Right cardiac atrium (tissue), 5 donors: ENCODE measurements at regions not wholly inside any gene's neighbourhood (a gene's known extent, or its start where the extent isn't known, plus 50 kb on each side); places are given as distances from the start of the nearest gene placed in this dataset.
A peak's percentile ranks its signal among the peaks of the same experiment; 100 is the strongest.
"Not testable (repeated sequence)": the region's sequence is repeated elsewhere in the genome, so short reads cannot be mapped to it uniquely, and the experiment has no call there.

Source experiments
- ATAC-seq, 2 donors: fragments of 200-7000 bp; cut with Tn5 transposase; one replicate each; pipeline versions ENCODE4 v1.8.0 to v1.9.1; 2020; ENCODE audit warnings: moderate library complexity in 2 of 2, mild to moderate bottlenecking in 1 of 2
- DNase-seq, 3 donors: peaks; one replicate each; pipeline ENCODE4 v3.0.0-alpha.2; 2020
- H3K27ac ChIP-seq: one replicate; pipeline ENCODE4 v1.5.1; 2013; ENCODE audit warnings: mild to moderate bottlenecking, low read length, control low read depth, moderate library complexity
- H3K27me3 ChIP-seq: one replicate; pipeline ENCODE4 v1.6.1; 2013; ENCODE audit not compliant: control insufficient read depth, insufficient read depth
- H3K4me1 ChIP-seq: one replicate; pipeline ENCODE4 v1.6.1; 2013; ENCODE audit warnings: low read length; ENCODE audit not compliant: control insufficient read depth, insufficient read depth
- H3K4me3 ChIP-seq: one replicate; pipeline ENCODE4 v1.5.1; 2013; ENCODE audit warnings: low read length, control low read depth
- H3K9me3 ChIP-seq: one replicate; pipeline ENCODE4 v1.6.1; 2013; ENCODE audit warnings: low read length; ENCODE audit not compliant: control insufficient read depth
- WGBS: extraction: QIAGEN DNeasy Blood & Tissue Kit; methylation state at CpG from one replicate; pipeline ENCODE4 v1.1.7; 2013; 5-methylcytosine and 5-hydroxymethylcytosine counted together
- intact Hi-C, 4 donors: fragments of 100-400 bp; cut with DNase I; formaldehyde crosslinking; loops; one replicate each; pipeline versions ENCODE4 v1.11.0 to v1.14.0; 2022 to 2023
- donor health status: healthy with polysubstance abuse.
- donor health status: DM: no; HTN: yes; CAD: no.
- donor health status: DM: no; HTN: no; CAD: no.
- donor health status: DM: no; HTN: yes; CAD: no; lungs with severe emphysema.
- donor health status: DM: yes; HTN: yes; CAD: no.

DNA sequence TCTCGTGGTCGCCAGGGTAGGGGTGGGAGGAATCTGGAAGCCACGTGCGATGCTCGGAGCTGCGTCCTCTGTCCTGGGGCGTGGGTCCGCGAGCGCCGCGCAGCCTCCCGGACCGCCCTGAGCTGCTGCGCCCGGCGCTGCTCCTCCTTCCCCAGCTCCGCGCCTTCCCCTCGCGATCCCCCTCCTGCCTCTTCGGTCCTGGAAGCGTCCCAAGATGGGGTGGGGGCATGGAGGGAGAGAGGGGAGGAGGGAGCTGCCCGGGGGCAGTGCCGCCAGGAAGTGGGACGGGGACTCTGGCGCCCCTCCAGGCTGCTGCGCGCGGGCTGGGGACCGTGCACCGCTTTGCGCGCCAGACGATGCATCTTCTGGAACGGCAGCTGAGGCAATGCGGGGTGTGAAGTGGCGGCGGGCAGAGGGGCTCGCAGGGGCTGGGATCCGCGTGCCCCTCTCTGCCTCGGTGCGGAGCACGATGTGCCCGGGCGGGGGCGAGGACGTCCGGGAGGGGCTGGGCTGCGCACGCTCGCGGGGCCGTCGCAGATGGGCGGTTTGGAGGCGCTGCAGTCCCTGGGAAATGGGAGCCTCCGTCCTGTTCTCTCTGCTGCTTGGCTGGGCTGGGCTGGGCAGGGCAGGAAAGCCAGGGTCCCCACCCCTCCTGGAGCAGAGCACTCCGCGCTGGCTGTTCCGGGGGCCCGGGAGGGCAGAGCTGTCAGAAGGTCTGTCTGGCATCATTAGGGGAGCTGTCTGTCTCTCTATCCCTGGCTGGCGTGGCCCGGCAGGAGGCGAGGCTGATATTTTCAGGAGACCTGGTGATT lies 388.0 kb downstream of the SEC14L1 start:
- Histone ChIP-seq H3K4me1 (no peaks in the 10 kb centered on the region), H3K27me3 (no peaks in the 10 kb centered on the region), H3K9me3 (no peaks in the 10 kb centered on the region), H3K27ac (no peak overlapping the region), H3K4me3 (peak overlapping the region; percentile 16)
- ATAC-seq (peak; percentile 37 to 45), DNase-seq (peak in 2 of 3 donors; percentile 58 to 71)
- intact Hi-C loops, result no loop called here
- WGBS, result 2% methylated on average over 65 of the region's 66 CpGs

DNA sequence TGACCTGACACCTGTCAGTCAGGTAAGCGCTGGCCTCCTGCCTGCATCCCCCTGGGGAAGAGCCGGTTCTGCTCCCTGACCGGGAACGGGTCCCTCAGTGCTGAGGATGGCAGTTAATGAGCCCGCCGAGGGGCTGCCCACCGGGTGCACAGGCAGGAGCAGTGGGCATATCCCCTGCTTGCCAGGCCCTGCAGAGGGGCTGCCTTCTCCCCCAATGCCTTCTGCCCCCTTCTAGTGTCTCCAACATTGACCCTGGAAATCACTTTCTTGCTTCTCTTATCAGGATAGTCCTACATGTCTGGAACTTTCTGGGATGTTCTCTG lies 388.5 kb downstream of the SEC14L1 start:
- no peak overlapping the region for H3K4me3 ChIP-seq

DNA sequence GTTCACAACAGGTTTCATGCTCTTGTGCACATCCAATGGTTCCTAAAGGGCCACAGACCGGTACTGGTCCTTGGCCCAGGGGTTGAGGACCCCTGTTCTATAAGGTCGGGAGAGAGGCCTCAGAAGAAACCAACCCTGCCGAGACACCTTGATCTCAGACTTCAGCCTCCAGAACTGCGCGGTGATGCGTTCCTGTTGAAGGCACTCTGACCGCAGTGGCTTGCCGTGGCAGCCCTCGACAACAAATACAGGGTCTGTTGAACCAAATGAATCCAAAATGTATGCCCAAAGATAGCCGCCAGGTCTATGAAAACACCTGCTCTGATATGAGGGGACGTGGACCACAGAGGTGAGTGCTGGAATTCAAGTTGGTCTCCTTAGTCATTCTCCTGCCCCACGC lies 389.8 kb downstream of the SEC14L1 start:
- Histone ChIP-seq H3K27me3 (no peaks in the 10 kb centered on the region), H3K4me3 (no peak overlapping the region), H3K9me3 (no peaks in the 10 kb centered on the region), H3K27ac (no peak overlapping the region), H3K4me1 (no peaks in the 10 kb centered on the region)
- 93% methylated on average over 12 of the region's 12 CpGs for WGBS
- DNase-seq, result no peak
- ATAC-seq, result no peak
- intact Hi-C loops, result no loop called here

More for the DNA sequence above, 388.5 kb downstream of the SEC14L1 start:
- intact Hi-C loops, result no loop called here
- ATAC-seq, result no peak
- H3K9me3 ChIP-seq, result no peaks in the 10 kb centered on the region
- no peaks in the 10 kb centered on the region for H3K4me1 ChIP-seq
- H3K27ac ChIP-seq, result no peak overlapping the region
- WGBS, result 33% methylated on average over 7 of the region's 7 CpGs
- DNase-seq, result no peak
- H3K27me3 ChIP-seq, result no peaks in the 10 kb centered on the region

DNA sequence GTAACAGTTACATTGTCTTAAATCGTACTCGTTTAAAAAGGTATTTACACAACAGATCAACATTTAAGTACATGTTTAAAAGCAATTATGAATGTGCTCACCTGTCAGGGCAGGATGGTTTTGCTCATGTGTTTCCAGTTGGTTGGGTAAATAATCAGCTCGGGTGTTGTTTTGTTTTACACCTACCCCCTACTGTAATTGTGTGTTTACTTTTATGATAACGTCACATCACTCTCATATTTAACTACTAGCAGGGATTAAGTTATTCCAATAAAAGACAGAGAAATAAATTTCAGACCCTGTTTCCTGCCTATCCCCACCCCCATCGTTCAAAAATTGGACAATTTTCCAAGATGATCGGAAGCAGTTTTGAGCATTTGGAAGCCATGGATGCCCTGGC lies 390.2 kb downstream of the SEC14L1 start:
- H3K4me3 ChIP-seq, result no peak overlapping the region
- intact Hi-C loops, result no loop called here
- H3K27me3 ChIP-seq, result no peaks in the 10 kb centered on the region
- no peaks in the 10 kb centered on the region for H3K9me3 ChIP-seq
- DNase-seq, result peak in 1 of 3 donors; percentile 1
- H3K4me1 ChIP-seq, result no peaks in the 10 kb centered on the region
- no peak for ATAC-seq
- H3K27ac ChIP-seq, result no peak overlapping the region
- 76% methylated on average over 6 of the region's 6 CpGs for WGBS

DNA sequence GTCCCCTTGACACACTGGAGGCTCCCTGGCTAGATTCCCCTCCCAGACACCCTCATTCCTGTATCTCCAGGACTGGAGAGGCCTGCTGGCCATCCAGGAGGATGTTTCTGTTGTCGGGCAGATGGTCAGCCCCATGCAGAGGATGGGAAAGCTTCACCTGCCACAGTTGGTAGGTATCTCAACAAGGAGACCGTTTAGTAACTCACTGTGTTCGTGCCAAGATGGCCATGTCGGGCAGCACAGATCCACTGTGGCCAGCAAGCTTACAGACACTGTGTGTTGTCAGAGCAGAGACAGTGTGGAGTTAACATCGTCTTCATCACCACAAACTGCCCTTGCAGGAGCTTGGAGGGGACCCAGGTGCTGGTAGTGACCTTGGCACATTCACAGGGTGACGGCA lies 390.9 kb downstream of the SEC14L1 start:
- Histone ChIP-seq H3K27me3 (no peaks in the 10 kb centered on the region), H3K9me3 (no peaks in the 10 kb centered on the region), H3K4me3 (no peak overlapping the region), H3K27ac (no peak overlapping the region), H3K4me1 (no peaks in the 10 kb centered on the region)
- peak in 1 of 3 donors; percentile 9 for DNase-seq
- ATAC-seq, result no peak
- intact Hi-C loops, result no loop called here
- 79% methylated on average over 6 of the region's 6 CpGs for WGBS

DNA sequence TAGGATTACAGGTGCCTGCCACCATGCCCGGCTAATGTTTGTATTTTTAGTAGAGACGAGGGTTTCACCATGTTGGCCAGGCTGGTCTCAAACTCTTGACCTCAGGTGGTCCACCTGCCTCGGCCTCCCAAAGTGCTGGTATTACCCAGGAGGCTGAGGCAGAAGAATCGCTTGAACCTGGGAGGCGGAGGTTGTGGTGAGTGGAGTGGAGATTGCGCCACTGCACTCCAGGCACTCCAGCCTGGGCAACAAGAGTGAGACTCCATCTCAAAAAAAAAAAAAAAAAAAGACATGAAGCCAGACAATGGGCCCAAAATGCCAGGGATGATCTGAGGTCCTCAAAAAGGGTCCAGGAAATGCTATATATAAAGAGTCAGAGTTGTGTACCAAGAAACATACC lies 392.9 kb downstream of the SEC14L1 start:
- H3K27me3 ChIP-seq, H3K9me3 ChIP-seq, H3K4me1 ChIP-seq, H3K27ac ChIP-seq, H3K4me3 ChIP-seq, intact Hi-C loops, ATAC-seq: not testable (repeated sequence)
- peak in 1 of 3 donors; percentile 16 for DNase-seq
- WGBS, result 96% methylated on average over 6 of the region's 6 CpGs

DNA sequence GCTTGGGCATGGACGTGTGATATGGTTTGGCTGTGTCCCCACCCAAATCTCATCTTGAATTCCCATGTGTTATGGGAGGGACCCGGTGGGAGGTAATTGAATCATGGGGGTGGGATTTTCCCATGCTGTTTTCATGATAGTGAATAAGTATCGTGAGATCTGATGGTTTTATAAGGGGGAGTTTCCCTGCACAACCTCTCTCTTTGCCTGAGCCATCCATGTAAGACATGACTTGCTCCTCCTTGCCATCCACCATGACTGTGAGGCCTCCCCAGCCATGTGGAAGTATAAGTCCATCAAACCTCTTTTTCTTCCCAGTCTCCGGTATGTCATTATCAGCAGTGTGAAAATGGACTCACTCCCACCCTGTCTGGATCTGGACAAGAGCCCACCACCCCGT lies 393.4 kb downstream of the SEC14L1 start:
- Histone ChIP-seq H3K4me1 (no peaks in the 10 kb centered on the region), H3K27me3 (no peaks in the 10 kb centered on the region), H3K4me3 (no peak overlapping the region), H3K9me3 (no peaks in the 10 kb centered on the region), H3K27ac (no peak overlapping the region)
- WGBS, result 82% methylated on average over 5 of the region's 5 CpGs
- ATAC-seq, result no peak
- intact Hi-C loops, result no loop called here
- DNase-seq, result no peak

DNA sequence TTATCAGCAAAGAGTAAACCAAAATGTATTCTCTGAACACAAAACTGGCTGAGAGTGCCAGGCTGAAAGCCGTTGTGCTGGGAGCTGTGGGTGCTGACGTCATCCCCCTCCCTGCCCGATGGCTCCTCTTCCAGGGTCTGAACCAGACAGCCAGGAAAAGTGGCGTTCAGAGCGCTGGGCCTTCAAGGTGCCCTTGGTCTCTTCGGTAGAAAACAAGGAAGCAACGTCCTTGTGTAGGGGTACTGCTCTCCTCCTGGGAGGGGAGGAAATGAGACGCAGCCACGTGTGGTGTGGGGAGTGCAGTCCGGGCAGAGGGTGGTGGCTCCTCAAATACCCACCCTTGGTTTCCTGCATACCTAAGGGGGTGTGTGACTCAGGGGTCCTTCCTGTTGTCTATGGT lies 394.7 kb downstream of the SEC14L1 start:
- Histone ChIP-seq H3K27ac (no peak overlapping the region), H3K4me3 (no peak overlapping the region), H3K27me3 (no peaks in the 10 kb centered on the region), H3K9me3 (no peaks in the 10 kb centered on the region), H3K4me1 (no peaks in the 10 kb centered on the region)
- 42% methylated on average over 10 of the region's 10 CpGs for whole genome bisulfite sequencing
- ATAC-seq, result peak; percentile 53 to 64
- peak in 2 of 3 donors; percentile 58 to 64 for DNase-seq
- intact Hi-C loops, result no loop called here

DNA sequence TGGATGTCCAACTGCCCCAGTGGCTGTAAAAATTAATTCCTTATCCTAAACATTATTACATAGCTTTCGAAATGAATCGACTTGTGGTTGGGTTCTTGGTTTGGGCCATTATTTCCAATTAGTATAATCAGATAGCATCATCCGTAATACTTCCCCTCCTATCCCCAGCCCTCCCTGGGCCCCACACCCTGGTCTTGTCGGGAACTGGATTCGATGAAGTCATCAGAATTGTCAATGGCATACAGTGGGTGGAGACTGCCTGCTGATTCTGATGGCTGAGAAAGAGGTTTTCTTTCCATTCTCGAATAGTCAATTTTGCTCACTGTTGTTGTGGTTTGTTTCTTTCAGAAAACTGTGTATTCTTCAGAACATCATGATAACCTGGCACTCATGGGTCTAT lies 395.1 kb downstream of the SEC14L1 start:
- no peak overlapping the region for H3K27ac ChIP-seq
- peak in 1 of 2 donors; percentile 59 for ATAC-seq

DNA sequence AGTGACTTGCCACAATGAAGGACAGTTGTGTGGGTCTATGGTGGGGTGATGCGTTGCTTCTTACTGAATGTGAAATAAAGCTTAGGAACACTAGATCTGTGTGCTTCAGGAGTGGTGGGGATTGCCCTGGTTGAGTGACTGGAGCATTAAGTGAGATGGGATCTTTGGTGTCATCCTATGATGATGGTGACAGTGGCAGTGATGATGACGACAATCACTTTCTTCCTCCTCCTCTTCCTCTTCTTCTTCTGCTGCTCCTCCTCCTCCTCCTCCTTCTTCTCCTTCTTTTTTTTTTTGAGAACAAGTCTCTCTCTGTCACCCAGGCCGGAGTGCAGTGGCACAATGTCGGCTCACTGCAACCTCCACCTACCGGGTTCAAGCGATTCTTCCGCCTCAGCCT lies 396.8 kb downstream of the SEC14L1 start:
- intact Hi-C loops, result no loop called here
- Histone ChIP-seq H3K27ac (no peak overlapping the region), H3K27me3 (no peaks in the 10 kb centered on the region), H3K4me1 (peaks cover 3% of the 10 kb centered on the region), H3K4me3 (no peak overlapping the region), H3K9me3 (no peaks in the 10 kb centered on the region)
- WGBS, result 92% methylated on average over 7 of the region's 7 CpGs
- ATAC-seq (no peak), DNase-seq (no peak)

More for the DNA sequence above, 395.1 kb downstream of the SEC14L1 start:
- Histone ChIP-seq H3K9me3 (no peaks in the 10 kb centered on the region), H3K4me3 (no peak overlapping the region), H3K27me3 (no peaks in the 10 kb centered on the region), H3K4me1 (no peaks in the 10 kb centered on the region)
- 44% methylated on average over 6 of the region's 6 CpGs for WGBS
- peak in 1 of 3 donors; percentile 43 for DNase-seq
- intact Hi-C loops, result no loop called here

DNA sequence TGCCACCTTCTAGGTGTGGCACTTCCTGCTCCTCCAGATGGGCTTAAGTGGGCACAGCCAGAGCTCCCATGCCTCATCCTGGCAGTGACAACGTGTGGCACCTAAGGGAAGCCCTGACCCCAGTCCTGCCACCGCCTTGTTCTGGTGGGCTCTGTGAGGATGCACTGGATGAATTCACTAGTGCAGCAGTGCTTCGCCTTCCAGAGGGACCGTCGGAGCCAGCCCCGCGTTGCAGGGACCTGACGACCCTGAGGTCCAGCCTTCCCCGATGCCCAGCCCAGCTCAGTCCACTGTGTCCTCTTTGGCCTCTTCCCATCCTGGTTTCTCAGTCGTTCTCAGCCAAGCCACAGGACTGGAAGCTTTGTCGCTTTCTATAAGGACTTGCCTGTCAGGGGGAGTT lies 399.8 kb downstream of the SEC14L1 start:
- no peak overlapping the region for H3K4me3 ChIP-seq
- DNase-seq (peak in 1 of 3 donors; percentile 25), ATAC-seq (no peak)
- H3K4me1 ChIP-seq, result peaks cover 4% of the 10 kb centered on the region
- intact Hi-C loops, result loop anchor here (5.0 to 10.0 kb wide), 5 partner anchors 64 to 474 kb away; no protein-coding TSS in a partner anchor
- H3K9me3 ChIP-seq, result no peaks in the 10 kb centered on the region
- H3K27me3 ChIP-seq, result no peaks in the 10 kb centered on the region
- 70% methylated on average over 11 of the region's 11 CpGs for WGBS
- H3K27ac ChIP-seq, result no peak overlapping the region
